OCI-LY3 (cell line): ENCODE measurements at regions not wholly inside any gene's neighbourhood (a gene's known extent, or its start where the extent isn't known, plus 50 kb on each side); places are given as distances from the start of the nearest gene placed in this dataset.

Experiments used
- CTCF ChIP-seq: fragments of 200-600, 300-600 bp; sonication (generic); IDR thresholded peaks from 2 replicates; pipeline ENCODE4 v1.5.1; 2014; ENCODE audit warnings: antibody characterized with exemption, low read length, low read depth
- EZH2phosphoT487 ChIP-seq: fragments of 200-600 bp; shearing (Covaris generic); IDR thresholded peaks from 2 replicates; pipeline ENCODE4 v1.6.1; 2018; ENCODE audit warnings: antibody characterized with exemption, mixed run types, low read depth

GRCh38 chr3:71955240-71956068 lies 170.5 kb upstream of the PROK2 start:
- TF ChIP-seq CTCF (peak; percentile 86), EZH2phosphoT487 (no peak)
